ENCODE measurements at regions not wholly inside any gene's neighbourhood (a gene's known extent, or its start where the extent isn't known, plus 50 kb on each side); places are given as distances from the start of the nearest gene placed in this dataset.

DNA sequence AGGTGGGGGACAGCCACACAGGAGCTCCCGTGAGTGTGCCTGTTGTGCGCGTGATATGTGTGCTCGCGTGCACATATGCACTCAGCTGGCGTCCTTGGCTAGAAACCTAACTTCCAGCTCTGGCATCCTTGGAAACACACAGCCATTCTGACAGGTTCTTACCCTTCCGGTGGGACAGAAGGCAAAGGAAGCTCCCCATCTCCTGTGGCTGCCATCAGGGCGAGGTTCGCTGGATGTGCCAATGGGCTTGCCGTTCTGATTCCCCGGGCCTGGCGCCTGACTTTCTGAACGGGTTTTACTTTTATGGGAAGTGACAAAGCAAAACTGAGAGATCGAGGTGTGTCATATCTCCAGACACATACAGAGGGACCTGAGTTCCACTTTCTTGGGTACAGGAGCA lies 124.7 kb downstream of the PAPOLA start:
- peaks cover 26% of the 10 kb centered on the region for H3K27me3 Mint-ChIP-seq
- Histone ChIP-seq H3K4me1 (ENCODE audit: insufficient read depth, low read length) (no peaks in the 10 kb centered on the region), H3K27ac (ENCODE audit: low read depth in 1 of 2, low read length in 2 of 2) (no peak overlapping the region), H3K9me3 (ENCODE audit: control insufficient read depth in 1 of 2, insufficient read depth in 1 of 2, low read length in 2 of 2) (no peaks in the 10 kb centered on the region), H3K27me3 (ENCODE audit: control insufficient read depth in 1 of 2, insufficient read depth in 2 of 2, low read length in 2 of 2) (peaks cover 10 to 14% of the 10 kb centered on the region in 2 experiments), H3K36me3 (ENCODE audit: insufficient read depth, low read length) (no peaks in the 10 kb centered on the region), H3K4me3 (ENCODE audit: low read length) (no peak overlapping the region)
- CTCF ChIA-PET, result no interaction called here
- H3K27ac Mint-ChIP-seq, result no peak overlapping the region
- no peak overlapping the region for H3K4me3 Mint-ChIP-seq
- ATAC-seq (ENCODE audit: poor library complexity), result no peak
- H3K4me1 Mint-ChIP-seq (ENCODE audit: low read depth), result no peaks in the 10 kb centered on the region
- intact Hi-C loops (cut with DNase I, micrococcal nuclease), result no loop called here
- no peak for DNase-seq
- POLR2A ChIA-PET, result no interaction called here
- no peaks in the 10 kb centered on the region for H3K9me3 Mint-ChIP-seq
- H3K36me3 Mint-ChIP-seq (ENCODE audit: low read depth), result no peaks in the 10 kb centered on the region
- TF ChIP-seq, protein P1, sequence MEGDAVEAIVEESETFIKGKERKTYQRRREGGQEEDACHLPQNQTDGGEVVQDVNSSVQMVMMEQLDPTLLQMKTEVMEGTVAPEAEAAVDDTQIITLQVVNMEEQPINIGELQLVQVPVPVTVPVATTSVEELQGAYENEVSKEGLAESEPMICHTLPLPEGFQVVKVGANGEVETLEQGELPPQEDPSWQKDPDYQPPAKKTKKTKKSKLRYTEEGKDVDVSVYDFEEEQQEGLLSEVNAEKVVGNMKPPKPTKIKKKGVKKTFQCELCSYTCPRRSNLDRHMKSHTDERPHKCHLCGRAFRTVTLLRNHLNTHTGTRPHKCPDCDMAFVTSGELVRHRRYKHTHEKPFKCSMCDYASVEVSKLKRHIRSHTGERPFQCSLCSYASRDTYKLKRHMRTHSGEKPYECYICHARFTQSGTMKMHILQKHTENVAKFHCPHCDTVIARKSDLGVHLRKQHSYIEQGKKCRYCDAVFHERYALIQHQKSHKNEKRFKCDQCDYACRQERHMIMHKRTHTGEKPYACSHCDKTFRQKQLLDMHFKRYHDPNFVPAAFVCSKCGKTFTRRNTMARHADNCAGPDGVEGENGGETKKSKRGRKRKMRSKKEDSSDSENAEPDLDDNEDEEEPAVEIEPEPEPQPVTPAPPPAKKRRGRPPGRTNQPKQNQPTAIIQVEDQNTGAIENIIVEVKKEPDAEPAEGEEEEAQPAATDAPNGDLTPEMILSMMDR (IDR thresholded peaks at IDR 0.05), result no peak

DNA sequence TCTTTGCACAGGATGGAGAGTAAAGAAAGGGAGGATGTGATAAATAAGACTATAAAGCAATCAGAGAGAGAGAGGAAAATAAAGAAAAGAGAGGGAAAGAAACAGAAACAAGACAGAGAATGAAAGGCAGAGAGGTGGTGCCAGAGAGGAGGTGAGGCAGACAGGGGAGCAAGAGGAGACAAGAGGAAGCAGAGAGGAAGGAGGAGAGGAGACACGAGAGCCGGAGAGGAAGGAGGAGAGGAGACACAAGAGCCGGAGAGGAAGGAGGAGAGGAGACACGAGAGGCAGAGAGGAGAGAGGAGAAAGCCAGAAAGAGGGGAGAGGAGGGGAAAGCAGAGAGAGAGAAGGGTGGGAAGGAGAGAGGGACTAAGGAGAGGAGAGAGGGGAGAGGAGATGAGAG lies 125.2 kb downstream of the PAPOLA start:
- H3K27ac Mint-ChIP-seq, result no peak overlapping the region
- Histone ChIP-seq H3K36me3 (ENCODE audit: insufficient read depth, low read length) (no peaks in the 10 kb centered on the region), H3K27me3 (ENCODE audit: control insufficient read depth in 1 of 2, insufficient read depth in 2 of 2, low read length in 2 of 2) (peaks cover 10 to 14% of the 10 kb centered on the region in 2 experiments), H3K9me3 (ENCODE audit: control insufficient read depth in 1 of 2, insufficient read depth in 1 of 2, low read length in 2 of 2) (no peaks in the 10 kb centered on the region), H3K4me1 (ENCODE audit: insufficient read depth, low read length) (no peaks in the 10 kb centered on the region), H3K27ac (ENCODE audit: low read depth in 1 of 2, low read length in 2 of 2) (no peak overlapping the region), H3K4me3 (ENCODE audit: low read length) (no peak overlapping the region)
- ATAC-seq (ENCODE audit: poor library complexity) (no peak), DNase-seq (no peak)
- TF ChIP-seq, protein P1 (IDR thresholded peaks at IDR 0.05), result no peak
- H3K36me3 Mint-ChIP-seq (ENCODE audit: low read depth), result no peaks in the 10 kb centered on the region
- intact Hi-C loops (cut with DNase I, micrococcal nuclease), result no loop called here
- ChIA-PET CTCF (no interaction called here), POLR2A (no interaction called here)
- H3K27me3 Mint-ChIP-seq, result peaks cover 23% of the 10 kb centered on the region
- no peaks in the 10 kb centered on the region for H3K9me3 Mint-ChIP-seq
- no peak overlapping the region for H3K4me3 Mint-ChIP-seq
- H3K4me1 Mint-ChIP-seq (ENCODE audit: low read depth), result no peaks in the 10 kb centered on the region

DNA sequence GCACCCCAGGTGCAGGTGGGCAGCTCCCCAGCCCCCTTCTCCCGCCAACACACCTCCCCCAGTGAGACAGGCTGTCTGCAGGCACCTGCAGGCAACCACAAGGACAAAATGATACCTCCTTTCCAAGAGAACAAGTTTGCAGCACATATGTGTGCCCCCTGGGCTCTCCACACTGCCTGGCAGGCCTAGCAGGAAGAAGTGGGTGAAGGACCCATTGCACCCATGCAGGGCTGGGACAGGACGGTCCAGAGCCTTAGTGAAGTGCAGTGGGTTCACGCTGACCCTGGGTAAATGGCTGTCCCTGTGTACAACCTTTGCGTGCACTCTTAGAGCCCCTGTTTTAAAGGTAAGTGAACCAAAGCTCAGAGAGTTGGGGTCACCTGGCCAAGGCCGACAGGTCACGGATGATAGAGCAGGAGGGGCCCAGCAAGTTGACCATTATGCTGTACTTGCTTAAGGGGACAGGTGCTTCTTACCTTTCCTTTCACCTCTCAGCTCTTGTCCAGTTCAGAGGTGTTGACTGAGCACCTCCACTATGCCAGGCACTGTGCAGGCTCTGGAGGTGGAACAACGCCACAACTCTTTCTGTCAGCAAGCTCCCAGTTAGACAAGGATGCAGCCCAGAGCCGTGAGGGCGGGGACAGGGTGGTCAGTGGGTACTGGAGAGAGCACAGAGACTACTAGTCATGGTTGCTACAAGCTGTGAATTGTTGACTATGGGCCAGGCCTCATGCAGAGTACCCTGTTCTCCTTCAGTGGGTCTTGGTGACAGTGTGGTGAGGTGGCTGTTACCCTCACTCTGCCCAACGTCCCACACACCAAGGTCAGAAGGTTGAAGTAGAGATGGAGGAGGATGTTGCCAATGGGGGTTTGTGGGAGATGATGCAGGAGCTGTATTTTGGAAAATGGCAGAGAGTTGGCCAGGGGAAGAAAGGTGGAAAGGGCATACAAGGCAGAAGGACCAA lies 125.9 kb downstream of the PAPOLA start:
- CTCF ChIA-PET, result no interaction called here
- H3K36me3 ChIP-seq (ENCODE audit: insufficient read depth, low read length), result no peaks in the 10 kb centered on the region
- intact Hi-C loops (cut with DNase I, micrococcal nuclease), result no loop called here
- DNase-seq, result no peak
- Mint-ChIP-seq H3K4me3 (no peak overlapping the region), H3K36me3 (ENCODE audit: low read depth) (no peaks in the 10 kb centered on the region), H3K27me3 (peaks cover 16% of the 10 kb centered on the region), H3K27ac (no peak overlapping the region), H3K9me3 (no peaks in the 10 kb centered on the region), H3K4me1 (ENCODE audit: low read depth) (no peaks in the 10 kb centered on the region)
- POLR2A ChIA-PET, result no interaction called here
- peaks cover 10 to 14% of the 10 kb centered on the region in 2 experiments for H3K27me3 ChIP-seq (ENCODE audit: control insufficient read depth in 1 of 2, insufficient read depth in 2 of 2, low read length in 2 of 2)
- H3K4me1 ChIP-seq (ENCODE audit: insufficient read depth, low read length), result no peaks in the 10 kb centered on the region
- TF ChIP-seq, protein P1 (IDR thresholded peaks at IDR 0.05), result no peak
- H3K27ac ChIP-seq (ENCODE audit: low read depth in 1 of 2, low read length in 2 of 2), result no peak overlapping the region
- no peak for ATAC-seq (ENCODE audit: poor library complexity)
- H3K9me3 ChIP-seq (ENCODE audit: control insufficient read depth in 1 of 2, insufficient read depth in 1 of 2, low read length in 2 of 2), result no peaks in the 10 kb centered on the region
- H3K4me3 ChIP-seq (ENCODE audit: low read length), result no peak overlapping the region

Data from CD4-positive, alpha-beta T cell (primary cell).